GM03348 (cell line): ENCODE measurements at regions not wholly inside any gene's neighbourhood (a gene's known extent, or its start where the extent isn't known, plus 50 kb on each side); places are given as distances from the start of the nearest gene placed in this dataset.
A peak's percentile ranks its signal among the peaks of the same experiment; 100 is the strongest.

Experiments
- DNase-seq: peaks from one replicate; pipeline ENCODE4 v3.0.0; 2012; ENCODE audit warnings: low spot score

DNA sequence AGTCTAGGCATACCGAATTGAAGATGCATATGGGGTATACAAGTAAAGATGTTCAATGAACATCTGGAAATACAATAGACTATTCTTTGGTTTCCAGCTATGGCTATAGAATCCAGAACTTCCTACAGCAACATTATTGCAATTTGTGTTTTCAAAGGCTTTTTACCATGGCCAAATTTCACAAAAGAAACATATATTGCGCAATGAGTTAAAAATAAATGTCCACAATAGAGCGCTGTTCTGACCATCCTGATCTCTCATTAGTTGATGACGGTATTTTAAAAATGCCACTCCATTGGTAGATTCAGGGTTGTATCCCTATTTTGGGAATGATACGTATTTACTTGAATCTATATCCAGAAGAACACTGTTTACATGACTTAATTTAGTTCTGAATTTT is 139.2 kb downstream of the LINC00632 start:
- DNase-seq = no peak

GRCh38 chrX:140860718-140861117 is 141.7 kb upstream of the SPANXB1 start:
- no peak for DNase-seq

DNA sequence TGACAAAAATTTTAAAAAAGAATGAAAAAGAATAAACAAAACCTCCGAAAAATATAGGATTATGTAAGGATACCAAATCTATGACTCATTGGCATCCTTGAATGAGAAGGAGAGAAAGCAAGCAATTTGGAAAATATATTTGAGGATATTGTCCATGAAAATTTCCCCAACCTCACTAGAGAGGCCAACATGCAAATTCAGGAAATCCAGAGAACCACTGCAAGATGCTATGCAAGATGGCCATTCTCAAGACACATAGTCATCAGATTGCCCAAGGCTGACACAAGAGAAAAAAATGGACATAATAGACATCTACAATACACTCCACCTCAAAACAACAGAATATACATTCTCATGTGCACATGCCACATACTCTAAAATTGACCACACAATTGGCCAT is 135.9 kb upstream of the SPANXB1 start:
- DNase-seq = no peak

DNA sequence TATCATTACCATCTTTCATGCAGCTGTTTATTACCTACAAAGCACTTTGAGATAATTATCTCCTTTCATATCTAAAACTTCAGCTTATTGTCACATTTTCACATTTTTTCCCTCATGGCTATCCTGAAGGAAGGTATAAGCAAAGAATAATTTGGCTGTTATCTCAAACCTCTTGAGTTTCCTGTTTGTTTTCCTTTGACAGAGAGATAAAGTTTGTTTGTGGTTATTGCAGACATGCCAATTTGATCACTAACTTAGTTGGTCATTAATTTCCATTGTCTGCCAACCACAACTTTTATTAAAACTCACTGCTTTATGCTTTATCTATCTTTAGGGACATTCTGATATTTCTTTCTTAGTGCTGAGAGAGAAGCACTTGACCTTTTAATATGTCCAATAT is 89.8 kb upstream of the SPANXB1 start:
- DNase-seq = no peak

DNA sequence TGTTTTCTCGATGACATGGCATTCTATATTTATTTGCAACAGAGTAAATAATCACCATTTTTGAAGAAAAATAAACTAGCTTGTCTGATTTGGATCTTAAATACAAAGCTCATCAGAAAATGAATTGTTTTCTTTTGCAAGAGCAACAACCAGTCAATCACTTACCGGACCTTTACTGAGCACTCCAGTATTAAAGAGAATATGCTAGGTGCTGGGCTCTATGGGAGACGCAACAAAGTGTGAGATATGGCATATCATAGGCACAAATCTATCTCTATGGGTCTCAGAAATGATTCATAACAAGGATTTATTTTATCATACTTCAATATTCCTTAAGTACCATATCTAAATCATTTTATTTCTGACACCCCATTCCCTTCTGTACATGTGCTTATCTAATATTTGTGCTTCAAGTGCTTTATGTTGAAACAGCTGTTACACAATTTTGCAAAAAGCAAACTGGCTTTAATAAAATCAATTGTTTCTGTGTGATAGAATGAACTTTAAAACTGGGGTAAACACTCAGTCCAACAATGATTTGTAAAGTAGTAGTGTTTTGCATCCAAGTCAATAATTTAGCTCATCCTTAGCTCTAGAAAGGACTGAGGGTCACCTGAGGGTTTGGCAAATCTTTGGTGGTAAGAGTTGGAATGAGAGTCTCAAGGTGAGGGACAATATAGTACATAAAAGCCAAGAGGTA is 88.4 kb upstream of the SPANXB1 start:
- DNase-seq = no peak

GRCh38 chrX:140916872-140917271 is 85.5 kb upstream of the SPANXB1 start:
- no peak for DNase-seq

DNA sequence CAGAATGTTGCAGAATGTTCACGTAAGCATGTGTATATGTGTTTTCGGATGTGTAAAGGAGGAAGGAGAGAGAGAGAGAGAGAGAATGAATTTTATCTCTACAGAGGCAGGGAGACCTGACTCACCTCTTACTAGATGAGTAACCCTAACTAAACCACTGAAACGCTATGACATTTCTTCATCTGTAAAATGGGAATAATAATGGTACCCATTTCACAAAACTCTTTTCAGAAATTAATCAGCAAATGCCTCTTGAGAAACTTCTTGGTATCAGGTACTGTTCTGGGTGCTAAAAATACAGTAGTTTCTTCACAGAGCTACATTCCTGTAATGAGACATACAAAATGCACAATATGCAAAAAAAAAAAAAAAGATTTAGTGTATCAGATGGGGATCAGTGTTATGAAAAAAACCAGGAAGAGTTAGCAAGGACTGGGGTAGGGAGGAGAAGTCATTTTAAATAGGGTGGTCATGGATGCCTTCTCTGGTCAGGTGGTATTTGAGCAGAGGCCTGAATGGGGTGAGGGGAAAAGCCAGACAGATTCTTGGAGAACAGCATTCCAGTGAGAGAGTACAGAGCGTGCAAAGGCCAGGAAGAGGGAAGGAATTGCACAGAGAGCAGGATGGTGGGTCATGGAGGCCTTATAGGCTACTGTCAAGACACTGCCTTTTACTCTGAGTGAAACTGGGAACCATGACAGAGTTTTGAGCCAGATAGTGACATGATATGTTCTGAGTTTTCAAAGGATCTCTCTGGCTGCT is 84.9 kb upstream of the SPANXB1 start:
- DNase-seq = no peak

GRCh38 chrX:140918398-140919038 is 83.9 kb upstream of the SPANXB1 start:
- DNase-seq = peak; percentile 35

GRCh38 chrX:140920416-140920815 is 82.0 kb upstream of the SPANXB1 start:
- no peak for DNase-seq

- no peak for DNase-seq
These were observed 79.3 kb upstream of the SPANXB1 start for GRCh38 chrX:140923118-140923517.

DNA sequence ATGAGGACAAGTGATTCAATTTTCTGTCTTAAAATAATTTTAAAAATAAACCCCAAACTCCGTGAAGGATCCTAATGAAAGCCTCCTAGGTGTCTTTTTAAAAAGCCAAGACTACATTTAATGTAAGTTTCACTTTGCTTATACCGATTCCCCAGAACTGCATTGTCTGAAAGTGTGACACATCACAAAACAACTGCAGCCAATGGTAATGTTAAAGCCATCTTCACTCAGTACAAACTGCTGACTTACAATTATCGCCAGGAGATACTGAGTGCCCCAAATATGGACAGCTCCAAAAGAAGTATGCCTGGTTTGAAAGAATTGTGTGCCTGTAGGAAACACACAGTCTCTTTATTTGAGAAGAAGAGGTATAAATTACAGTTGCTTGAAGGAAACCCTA is 73.7 kb upstream of the SPANXB1 start:
- DNase-seq = no peak

- DNase-seq = no peak
These were observed 69.4 kb upstream of the SPANXB1 start for GRCh38 chrX:140933016-140933415.

GRCh38 chrX:140933874-140934655 is 68.3 kb upstream of the SPANXB1 start:
- no peak for DNase-seq

DNA sequence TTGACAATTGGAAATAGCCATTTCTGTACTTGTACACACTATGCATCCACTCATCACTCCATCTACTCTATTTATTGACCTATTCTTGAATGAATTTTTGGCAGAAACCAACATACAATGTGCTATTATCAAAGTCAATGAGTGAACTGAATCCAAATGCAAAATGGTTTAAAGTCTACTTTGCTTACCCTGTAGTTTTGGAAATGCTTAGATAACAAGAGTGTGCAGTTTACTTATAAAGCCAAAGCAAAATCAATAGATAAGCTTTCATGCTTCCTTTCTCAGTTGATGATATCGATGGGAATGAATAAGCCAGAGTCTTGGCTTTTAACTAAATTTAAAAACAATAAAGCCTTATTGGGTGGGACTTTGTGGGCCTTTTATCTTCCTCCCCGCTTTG is 58.9 kb upstream of the SPANXB1 start:
- no peak for DNase-seq

- no peak for DNase-seq
These were observed 57.7 kb upstream of the SPANXB1 start for GRCh38 chrX:140944710-140945109.

- DNase-seq = no peak
These were observed 53.6 kb upstream of the SPANXB1 start for GRCh38 chrX:140948827-140949226.

GRCh38 chrX:140949233-140949632 is 53.2 kb upstream of the SPANXB1 start:
- no peak for DNase-seq
